ENCODE measurements at regions not wholly inside any gene's neighbourhood (a gene's known extent, or its start where the extent isn't known, plus 50 kb on each side); places are given as distances from the start of the nearest gene placed in this dataset.
A peak's percentile ranks its signal among the peaks of the same experiment; 100 is the strongest.
"Not testable (repeated sequence)": the region's sequence is repeated elsewhere in the genome, so short reads cannot be mapped to it uniquely, and the experiment has no call there.

DNA sequence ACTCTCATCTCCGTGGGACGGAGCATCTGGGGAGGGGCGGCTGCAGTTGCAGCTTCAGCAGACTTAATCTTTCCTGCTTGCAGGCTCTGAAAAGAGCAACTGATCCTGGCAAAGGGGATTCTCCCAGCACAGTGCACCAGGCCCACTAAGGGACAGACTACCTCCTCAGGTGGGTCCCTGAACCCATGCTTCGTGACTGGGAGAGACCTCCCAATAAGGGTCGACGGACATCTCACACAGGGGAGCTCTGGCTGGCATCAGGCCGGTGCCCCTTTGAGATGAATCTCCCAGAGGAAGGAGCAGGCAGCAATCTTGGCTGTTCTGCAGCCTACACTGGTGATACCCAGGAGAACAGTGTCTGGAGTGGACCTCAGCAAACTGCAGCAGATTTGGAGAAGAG, 303.3 kb upstream of the FGF16 start:
- no peak for DNase-seq (ENCODE audit: low read depth in 2 of 2)

DNA sequence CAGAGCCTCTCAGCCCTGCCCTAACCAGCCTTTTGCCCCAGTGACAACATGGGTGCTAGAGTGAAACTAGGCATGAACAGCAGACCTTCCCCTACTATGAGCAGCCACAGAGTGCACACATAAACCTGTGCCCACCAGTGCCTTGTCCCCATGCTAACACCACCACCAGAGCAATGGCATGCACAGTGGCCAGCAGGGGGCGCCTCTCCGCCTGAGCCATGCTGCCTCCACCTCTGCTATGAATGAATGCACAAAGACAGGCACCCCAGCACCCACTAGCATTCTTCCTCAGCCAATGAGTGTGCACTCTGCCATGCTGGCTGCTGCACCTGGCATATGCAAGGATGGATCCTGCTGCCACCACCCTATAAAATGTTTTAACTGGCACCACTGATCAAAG, 286.9 kb upstream of the FGF16 start:
- DNase-seq (ENCODE audit: low read depth in 2 of 2), result peak; percentile 7 to 16

DNA sequence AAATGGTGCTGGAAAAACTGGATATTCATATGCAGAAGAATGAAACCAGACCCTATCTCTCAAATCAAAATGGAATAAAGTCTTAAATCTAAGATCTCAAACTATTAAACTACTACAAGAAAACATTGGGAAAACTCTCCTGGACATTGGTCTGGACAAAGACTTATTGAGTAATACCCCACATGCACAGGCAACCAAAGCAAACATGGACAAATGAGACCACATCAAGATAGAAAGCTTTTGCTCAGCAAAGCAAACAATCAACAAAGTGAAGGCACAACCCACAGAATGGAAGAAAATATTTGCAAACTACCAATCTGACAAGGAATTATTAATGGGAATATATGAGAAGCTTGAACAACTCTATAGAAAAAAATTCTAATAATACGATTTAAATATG, 284.4 kb upstream of the FGF16 start:
- DNase-seq (ENCODE audit: low read depth in 2 of 2), result no peak

- no peak for DNase-seq (ENCODE audit: low read depth in 2 of 2)
These were observed 279.2 kb upstream of the FGF16 start for GRCh38 chrX:77167993-77168392.

- no peak for DNase-seq (ENCODE audit: low read depth in 2 of 2)
These were observed 272.3 kb upstream of the FGF16 start for GRCh38 chrX:77174680-77175519.

DNA sequence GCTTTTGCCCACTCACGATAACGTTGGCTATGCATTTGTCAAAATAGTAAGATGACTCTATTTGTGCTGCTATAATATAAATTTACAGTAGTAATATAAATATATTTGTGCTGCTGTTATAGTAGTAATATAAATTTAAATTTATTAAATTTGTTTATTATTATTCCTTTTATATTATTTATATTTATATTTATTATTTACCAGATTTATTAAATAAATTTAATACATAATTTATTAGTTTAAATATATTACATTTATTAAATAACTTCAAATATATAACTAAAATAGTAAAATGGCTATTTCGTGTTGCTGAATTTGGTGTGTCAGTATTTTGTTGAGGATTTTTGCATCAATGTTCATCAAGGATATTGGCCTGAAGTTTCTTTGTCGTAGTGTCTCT, 246.5 kb upstream of the FGF16 start:
- no peak for DNase-seq (ENCODE audit: low read depth in 2 of 2)

DNA sequence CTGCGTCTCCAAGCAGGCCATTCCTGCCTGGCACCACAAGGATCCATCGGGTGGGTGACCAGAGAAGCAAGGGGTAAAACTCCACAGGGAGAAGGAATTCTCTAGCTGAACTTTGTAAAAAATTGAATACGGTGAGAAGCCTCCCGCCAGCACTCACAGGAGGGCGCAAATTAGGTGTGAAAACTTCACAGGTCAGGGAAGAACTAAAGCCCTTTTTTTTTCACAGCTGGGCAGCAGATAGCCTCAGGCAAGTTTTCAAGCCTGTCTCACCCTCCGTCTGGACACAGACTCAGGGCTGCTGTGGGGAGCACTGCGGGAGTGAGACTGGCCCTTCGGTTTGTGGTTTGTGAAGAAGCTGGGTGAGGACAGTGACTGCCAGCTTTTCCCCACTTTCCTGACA, 224.1 kb upstream of the FGF16 start:
- DNase-seq (ENCODE audit: low read depth in 2 of 2), result no peak

DNA sequence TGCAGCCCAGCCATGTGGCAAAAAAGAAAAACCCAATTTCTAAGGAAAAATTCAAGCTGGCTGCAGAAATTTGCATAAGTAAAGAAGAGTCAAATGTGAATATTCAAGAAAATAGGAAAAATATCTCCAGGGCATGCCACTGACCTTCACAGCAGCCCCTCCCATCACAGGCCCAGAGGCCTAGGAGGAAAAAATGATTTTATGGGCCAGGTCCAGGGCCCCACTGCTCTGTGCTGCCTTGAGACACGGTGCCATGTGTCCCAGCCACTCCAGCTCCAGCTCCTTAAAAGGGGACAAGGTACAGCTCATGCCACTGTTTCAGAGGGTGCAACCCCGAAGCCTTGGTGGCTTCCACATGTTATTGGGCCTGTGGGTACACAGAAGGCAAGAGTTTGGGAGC, 182.7 kb upstream of the FGF16 start:
- no peak for DNase-seq (ENCODE audit: low read depth in 2 of 2)

GRCh38 chrX:77275392-77275791, 171.8 kb upstream of the FGF16 start:
- DNase-seq (ENCODE audit: low read depth in 2 of 2), result no peak

DNA sequence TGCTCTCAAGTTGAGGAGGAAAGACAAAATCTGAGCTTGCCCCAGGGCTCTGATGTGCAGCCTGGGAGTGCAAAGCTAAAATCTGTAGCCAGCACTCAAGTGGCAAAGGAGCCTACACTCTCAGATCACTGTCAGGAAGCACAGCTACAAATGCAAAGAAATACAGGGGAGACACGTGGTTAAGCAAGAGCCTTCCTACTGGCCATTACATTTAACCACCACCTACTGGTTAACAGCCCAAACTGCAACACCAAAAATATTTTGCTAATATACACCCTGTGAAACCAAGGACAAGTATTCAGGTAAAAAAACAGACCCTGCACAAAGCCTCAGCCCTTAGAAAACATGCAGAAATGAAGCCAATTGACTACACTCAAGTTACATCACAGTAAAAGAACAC, 170.4 kb upstream of the FGF16 start:
- DNase-seq (ENCODE audit: low read depth in 2 of 2), result no peak

DNA sequence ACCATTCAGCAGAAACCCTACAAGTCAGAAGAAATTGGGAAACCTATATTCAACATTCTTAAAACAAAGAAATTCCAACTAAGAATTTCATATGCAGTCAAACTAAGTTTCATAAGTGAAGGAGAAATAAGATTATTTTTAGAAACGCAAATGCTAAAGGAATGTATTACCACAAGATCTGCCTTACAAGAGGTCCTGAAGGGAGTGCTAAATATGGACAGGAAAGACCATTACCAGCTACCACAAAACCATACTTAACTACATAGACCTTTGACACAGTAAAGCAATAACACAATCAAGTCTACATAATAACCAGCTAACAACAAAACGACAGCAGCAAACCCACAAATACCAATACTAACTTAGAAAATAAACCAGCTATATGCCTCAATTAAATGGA, 169.3 kb upstream of the FGF16 start:
- DNase-seq (ENCODE audit: low read depth in 2 of 2), result no peak

DNA sequence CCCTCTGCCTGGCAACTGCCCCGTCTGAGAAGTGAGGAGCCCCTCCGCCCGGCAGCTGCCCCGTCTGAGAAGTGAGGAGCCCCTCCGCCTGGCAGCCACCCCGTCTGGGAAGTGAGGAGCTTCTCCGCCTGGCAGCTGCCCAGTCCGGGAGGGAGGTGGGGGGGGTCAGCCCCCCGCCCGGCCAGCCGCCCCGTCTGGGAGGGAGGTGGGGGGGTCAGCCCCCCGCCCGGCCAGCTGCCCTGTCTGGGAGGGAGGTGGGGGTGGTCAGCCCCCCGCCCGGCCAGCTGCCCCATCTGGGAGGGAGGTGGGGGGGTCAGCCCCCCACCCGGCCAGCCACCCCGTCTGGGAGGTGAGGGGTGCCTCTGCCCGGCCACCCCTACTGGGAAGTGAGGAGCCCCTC, 167.8 kb upstream of the FGF16 start:
- DNase-seq (ENCODE audit: low read depth in 2 of 2), result not testable (repeated sequence)

GRCh38 chrX:77293331-77293995, 153.7 kb upstream of the FGF16 start:
- DNase-seq (ENCODE audit: low read depth in 2 of 2), result no peak

DNA sequence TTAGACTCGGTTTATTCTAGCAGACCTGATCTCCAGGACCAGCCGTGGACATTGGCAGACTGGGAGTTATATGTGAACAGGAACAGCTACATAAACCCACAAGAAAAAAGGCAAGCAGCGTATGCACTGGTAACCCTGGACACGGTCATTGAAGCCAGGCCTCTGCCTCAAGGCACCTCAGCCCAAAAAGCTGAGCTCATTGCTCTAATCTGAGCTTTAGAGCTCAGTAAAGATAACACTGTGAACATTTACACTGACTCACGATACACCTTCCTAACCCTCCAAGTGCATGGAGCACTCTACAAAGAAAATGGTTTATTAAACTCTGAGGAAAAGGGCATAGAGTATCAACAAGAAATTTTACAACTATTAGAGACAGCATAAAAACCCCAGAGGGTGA, 148.9 kb upstream of the FGF16 start:
- DNase-seq (ENCODE audit: low read depth in 2 of 2), result no peak

DNA sequence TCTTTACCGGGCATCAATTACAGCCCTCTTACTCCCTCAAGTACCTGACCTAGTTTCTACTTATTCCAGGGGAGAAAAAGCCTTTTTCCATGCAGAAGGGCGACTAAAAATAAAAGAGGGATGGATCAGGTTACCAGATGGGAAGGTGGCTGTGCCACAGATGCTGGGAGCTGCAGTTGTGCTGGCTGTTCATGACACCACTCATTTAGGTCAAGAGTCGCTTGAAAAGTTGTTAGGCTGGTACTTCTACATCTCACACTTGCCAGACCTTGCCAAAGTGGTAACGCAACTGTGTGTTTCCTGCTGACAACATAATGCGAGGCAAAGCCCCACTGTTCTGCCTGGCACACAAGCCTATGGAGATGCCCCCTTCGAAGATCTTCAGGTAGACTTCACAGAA, 148.4 kb upstream of the FGF16 start:
- DNase-seq (ENCODE audit: low read depth in 2 of 2), result no peak

DNA sequence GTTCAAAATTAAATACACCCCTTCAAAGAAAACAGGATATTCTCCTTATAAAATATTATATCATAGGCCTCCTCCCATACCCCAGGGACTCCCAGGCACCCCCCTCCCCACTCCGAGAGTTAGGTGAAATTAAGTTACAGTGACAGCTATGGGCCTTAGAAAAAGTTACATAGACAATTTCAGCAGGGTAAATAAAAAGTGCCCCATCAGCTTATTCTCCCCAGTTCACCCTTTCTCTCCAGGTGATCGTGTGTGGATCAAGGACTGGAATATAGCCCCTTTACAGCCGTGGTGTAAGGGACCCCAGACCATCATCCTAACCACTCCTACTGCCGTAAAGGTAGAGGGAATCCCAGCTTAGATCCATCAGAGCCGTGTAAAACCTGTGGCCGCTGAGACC, 147.6 kb upstream of the FGF16 start:
- no peak for DNase-seq (ENCODE audit: low read depth in 2 of 2)

DNA sequence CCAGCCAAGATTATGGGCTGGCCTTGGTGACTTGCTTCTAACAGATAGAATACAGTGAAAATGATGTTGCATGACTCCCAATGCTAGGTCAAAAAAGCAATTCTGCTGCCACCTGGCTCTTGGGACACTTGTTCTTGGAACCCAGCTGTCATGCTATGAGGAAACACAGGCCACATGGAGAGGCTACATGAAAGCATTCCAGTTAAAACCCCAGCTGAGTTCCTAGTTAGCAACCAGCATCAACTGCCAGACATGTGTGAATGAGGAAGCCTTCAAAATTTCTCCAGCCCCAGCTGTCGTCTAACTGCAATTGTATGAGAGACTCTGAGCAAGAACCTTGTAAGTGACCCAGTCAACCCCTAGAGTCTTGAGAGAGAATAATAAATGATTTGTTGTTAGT, 105.2 kb upstream of the FGF16 start:
- DNase-seq (ENCODE audit: low read depth in 2 of 2), result no peak

- DNase-seq (ENCODE audit: low read depth in 2 of 2), result no peak
These were observed 100.3 kb upstream of the FGF16 start for GRCh38 chrX:77346859-77347258.

- DNase-seq (ENCODE audit: low read depth in 2 of 2), result no peak
These were observed 99.6 kb upstream of the FGF16 start for GRCh38 chrX:77347572-77347971.

DNA sequence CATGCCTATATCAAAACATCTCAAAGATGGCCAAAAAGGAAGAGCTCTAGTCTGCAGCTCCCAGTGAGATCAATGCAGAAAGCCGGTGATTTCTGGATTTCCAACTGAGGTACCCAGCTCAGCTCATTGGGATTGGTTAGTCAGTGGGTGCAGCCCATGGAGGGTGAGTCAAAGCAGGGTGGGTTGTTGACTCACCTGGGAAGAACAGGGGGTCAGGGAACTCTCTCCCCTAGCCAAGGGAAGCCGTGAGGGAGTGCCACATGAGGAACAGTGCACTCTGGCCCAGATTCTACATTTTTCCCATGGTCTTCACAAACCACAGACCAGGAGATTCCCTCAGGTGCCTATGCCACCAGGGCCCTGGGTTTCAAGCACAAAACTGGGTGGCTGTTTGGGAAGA, 57.3 kb upstream of the FGF16 start:
- no peak for DNase-seq (ENCODE audit: low read depth in 2 of 2)

DNA sequence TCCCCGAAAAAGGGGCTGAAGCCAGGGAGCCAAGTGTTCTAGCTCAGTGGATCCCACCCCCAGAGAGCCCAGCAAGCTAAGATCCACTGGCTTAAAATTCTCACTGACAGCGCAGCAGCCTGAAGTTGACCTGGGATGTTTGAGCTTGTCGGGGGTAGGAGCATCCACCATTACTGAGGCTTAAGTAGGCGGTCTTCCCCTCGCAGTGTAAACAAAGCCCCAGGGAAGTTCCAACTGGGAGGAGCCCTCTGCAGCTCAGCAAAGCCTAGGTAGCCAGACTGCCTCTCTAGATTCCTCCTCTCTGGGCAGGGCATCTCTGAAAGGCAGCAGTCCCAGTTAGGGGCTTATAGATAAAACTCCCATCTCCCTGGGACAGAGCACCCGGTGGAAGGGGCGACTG, 56.8 kb upstream of the FGF16 start:
- not testable (repeated sequence) for DNase-seq (ENCODE audit: low read depth in 2 of 2)

GRCh38 chrX:77396781-77397180, 50.4 kb upstream of the FGF16 start:
- no peak for DNase-seq (ENCODE audit: low read depth in 2 of 2)
